ENCODE measurements at regions not wholly inside any gene's neighbourhood (a gene's known extent, or its start where the extent isn't known, plus 50 kb on each side); places are given as distances from the start of the nearest gene placed in this dataset.
A peak's percentile ranks its signal among the peaks of the same experiment; 100 is the strongest.

- DNase-seq (ENCODE audit: low read depth in 2 of 2) = no peak
Measured at GRCh38 chr9:36763778-36764177, 191.1 kb downstream of the MELK start.

GRCh38 chr9:36764364-36765076, 191.8 kb downstream of the MELK start:
- DNase-seq (ENCODE audit: low read depth in 2 of 2) = no peak

- DNase-seq (ENCODE audit: low read depth in 2 of 2) = no peak
Measured at GRCh38 chr9:36765077-36765390, 192.3 kb downstream of the MELK start.

DNA sequence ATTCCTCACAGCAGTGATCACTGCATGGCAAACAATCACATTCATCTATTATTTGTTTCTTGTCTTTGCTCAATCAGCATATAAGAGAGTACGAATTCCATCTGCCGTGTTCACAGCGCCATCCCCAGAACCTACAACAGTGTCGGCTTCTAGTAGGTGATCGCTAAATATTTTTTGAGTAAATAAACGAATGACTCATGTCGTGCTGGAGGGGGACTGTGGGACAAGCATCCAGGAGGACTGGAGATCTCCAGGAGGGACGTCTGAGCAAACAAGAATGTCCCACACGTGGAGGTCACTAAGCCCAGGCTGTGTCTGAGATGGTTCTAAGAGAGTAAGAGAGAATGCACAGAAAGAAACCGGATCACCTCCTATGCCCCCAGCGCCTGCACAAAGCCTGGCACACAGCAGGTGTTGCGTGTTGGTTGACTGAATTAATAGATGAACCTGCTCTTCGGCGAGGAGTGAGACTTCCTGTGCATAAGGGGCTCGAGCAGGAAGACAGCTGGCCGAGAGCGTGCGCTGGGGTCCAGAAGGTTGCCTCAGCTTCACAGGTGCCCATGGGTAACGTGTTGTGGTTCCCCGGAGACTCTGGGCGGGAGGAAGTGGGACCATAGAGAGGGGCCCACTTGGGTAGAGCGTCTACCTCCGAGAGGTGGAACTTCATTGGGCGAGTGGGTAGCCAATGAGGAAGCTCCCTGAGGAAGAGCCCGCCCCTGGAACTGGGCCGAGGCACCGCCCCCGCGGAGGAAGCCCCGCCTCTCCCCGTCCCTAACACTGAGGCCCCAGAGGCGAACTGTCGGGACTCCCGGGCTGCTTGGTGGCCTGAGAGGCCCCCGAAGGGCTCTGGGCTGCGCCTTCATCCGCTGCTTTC, 193.0 kb downstream of the MELK start:
- peak; percentile 9 to 17 for DNase-seq (ENCODE audit: low read depth in 2 of 2)

DNA sequence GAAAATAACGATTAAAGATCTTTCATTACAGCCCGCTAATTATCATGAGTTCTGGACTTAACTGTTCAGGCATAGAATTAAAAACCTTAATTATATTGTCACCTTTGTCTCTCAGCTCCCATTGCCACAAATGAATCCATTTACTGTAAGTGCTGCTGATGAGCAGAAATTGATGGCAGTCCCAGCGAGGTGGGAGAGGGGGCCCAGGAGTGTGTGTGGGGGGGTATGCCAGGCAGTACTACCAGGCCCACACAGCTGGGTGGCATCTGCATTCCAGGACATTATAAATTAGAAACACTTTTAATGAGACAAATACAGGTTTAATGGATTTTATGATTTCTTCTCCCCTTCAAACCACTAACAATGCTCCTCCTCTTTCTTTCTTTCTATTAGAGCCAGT, 196.0 kb downstream of the MELK start:
- no peak for DNase-seq (ENCODE audit: low read depth in 2 of 2)

DNA sequence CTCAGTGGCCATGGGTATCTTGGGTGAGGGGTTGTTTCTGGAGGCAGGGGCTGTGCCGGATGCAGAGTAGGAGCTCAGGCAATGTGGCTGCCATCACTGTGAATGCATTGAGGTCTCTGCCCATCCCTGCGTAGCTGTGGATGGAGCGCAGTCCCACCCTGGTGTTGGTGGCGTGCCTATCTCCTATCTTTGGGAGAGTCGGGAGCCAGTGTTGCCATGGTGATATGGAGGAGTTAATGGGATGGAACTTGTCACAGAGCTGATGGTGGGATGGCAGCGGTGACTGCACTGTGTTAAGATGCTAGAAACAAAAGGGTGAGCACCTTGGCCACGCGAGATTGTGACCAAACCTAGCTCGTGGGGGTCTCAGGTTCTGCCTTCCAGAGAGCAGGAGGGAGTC, 197.3 kb downstream of the MELK start:
- no peak for DNase-seq (ENCODE audit: low read depth in 2 of 2)

DNA sequence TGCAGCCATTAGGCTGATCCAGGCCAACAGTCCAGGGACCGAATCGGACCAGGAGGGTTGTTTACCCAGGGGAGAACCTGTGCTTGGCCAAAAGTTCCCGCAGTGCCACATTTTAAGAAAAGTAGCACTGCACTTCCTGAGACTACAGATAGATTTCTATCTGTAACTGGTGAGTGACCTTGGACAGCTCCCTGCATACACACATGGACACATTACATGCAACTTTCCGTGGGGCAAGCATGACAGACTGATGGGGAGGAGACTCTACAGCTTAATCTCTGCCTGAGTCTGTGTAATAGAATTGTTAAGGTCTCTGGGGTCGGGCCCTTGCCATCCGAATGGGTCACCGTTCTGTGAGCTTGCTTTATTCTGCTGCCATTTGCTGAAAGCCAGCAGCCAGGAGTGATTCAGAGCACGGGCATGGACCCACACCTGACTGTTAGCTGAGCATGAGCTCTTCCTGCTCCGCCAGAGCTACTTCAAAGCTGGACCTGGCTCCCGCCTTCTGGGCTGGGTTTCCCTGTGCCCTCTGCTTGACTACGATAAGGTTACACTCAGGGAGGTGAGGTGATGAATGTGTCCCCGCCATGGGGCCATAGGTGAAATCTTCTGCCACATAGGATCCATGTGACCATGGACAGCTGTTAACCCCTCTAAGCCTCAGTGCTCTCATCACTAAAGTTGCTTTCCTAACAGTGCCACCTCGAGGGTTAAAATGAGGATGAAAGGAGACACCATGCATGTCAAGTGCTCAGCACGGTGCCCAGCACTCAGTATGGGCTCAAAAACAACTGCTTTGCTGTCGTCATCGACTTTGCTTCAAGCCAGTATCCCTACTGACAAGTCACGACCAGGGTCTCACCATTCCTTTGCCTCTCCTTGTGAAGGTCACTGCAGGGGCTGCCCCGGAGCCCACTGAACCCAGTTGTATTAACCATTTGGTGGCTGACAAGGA, 200.0 kb downstream of the MELK start:
- DNase-seq (ENCODE audit: low read depth in 2 of 2) = peak; percentile 37 to 53

DNA sequence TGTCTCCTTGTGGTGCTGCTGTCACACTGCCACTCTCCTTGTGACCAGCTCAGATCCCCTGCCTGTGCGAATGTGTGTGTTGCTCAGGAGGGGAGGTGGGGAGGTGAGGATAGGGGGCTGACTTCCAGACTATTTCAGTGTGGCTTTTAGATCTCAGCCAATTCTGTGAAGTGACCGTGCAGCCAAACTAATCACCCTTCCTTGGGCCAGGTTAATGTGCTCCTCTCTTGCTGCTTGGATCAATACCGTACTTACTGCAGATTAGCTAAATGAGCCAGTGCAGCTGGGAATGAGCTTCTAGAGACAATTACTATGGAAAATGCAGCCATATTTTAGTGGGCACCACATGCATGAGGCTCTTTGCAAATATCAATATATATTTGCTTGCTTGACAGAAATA, 206.0 kb downstream of the MELK start:
- DNase-seq (ENCODE audit: low read depth in 2 of 2) = no peak

DNA sequence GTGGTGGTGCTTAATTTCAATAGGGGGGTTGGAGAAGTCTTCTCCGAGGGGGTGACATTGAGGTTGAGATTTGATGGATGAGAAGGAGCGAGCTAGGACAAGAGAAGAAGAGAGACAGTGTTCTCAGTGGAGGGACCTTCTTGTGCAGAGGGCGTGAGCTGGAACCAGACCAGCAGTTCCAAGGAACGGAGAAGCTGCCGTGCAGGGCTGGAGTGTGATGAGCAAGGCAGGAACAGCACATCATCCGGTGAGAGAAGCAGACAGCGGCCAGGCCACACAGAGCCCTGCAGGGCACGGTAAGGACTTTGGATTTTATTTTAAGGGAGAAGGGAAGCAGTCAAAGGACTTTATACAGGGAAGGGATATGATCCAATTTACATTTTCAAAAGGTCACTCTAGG, 206.9 kb downstream of the MELK start:
- no peak for DNase-seq (ENCODE audit: low read depth in 2 of 2)

DNA sequence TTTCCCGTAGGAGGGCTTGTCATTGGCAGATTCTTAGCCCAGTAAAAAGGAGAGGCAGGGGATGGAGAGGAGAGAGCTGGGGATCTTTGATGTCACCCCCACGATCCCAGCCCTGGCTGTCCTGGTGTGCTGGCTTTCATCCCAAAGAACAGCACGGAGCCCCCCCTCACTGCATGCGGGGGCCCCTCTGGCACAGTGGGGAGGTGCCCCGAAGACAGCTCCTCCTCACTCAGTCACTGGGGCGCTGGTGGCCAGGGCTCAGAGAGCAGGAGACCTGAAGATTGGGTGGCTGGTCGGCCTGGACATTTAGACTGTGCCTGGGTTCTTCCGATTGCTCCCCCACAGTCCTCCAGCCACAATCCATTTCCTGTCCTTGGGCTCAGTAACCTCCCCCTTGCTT, 207.5 kb downstream of the MELK start:
- DNase-seq (ENCODE audit: low read depth in 2 of 2) = no peak

DNA sequence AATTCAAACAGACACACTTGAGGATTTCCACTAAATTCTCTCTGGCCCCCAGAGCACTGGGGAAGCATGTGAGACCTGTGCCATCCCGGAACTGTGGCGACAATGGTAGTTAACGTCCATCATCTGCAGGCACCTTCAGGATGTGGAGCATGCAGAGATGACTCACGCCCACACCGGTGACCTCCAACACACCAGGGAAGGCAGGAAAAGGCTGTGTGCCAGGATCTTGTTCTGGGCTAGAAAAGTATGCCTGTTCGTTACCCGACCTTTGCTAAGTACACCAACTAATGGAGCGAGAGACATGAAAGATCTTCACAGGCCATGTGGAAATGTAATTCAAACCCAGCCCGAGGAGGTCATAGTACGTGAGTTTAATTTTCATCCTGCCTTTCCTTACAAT, 208.8 kb downstream of the MELK start:
- peak; percentile 30 to 78 for DNase-seq (ENCODE audit: low read depth in 2 of 2)
